ENCODE measurements at regions not wholly inside any gene's neighbourhood (a gene's known extent, or its start where the extent isn't known, plus 50 kb on each side); places are given as distances from the start of the nearest gene placed in this dataset.

- ChIA-PET POLR2A (no interaction called here), CTCF (no interaction called here)
These were observed 332.1 kb upstream of the IGFBP7 start for GRCh38 chr4:57442241-57442640.

GRCh38 chr4:57437649-57438048 lies 327.5 kb upstream of the IGFBP7 start:
- Histone ChIP-seq H3K9me3 (ENCODE audit: control insufficient read depth, insufficient read depth, low read depth, low read length) (no peaks in the 10 kb centered on the region), H3K4me3 (ENCODE audit: low read depth in 2 of 2, low read length in 2 of 2) (no peak overlapping the region), H3K27ac (ENCODE audit: low read length) (no peak overlapping the region), H3K27me3 (ENCODE audit: control insufficient read depth, insufficient read depth, low read length) (no peaks in the 10 kb centered on the region; the same call in 1 of the 2 replicates), H3K36me3 (ENCODE audit: control insufficient read depth, insufficient read depth, low read length) (no peaks in the 10 kb centered on the region), H3K4me1 (ENCODE audit: control insufficient read depth, insufficient read depth, low read length) (no peaks in the 10 kb centered on the region)
- intact Hi-C loops (cut with micrococcal nuclease; ENCODE audit: unreplicated experiment) = no loop called here
- no peak for ATAC-seq
- CTCF ChIA-PET = no interaction called here
- DNase-seq (ENCODE audit: low read depth, low spot score) = no peak
- POLR2A ChIA-PET = no interaction called here
- BruUV-seq (replicated peaks) = no TSS peak
- in situ Hi-C loops (cut with HindIII; ENCODE audit: low pct_unique_long_range_greater_than_20kb, low sequenced_read_pairs) = no loop called here
- TF ChIP-seq REST (IDR thresholded peaks at IDR 0.05; ENCODE audit: insufficient read depth in 1 of 2, low read depth in 2 of 2, low read length in 1 of 2) = peak; percentile 40 to 63; a peak in 3 of 4 replicates
- no peak for TF ChIP-seq SIN3A (IDR thresholded peaks at IDR 0.05; ENCODE audit: borderline replicate concordance, insufficient read depth, low read depth, low read length)
- TF ChIP-seq TCF7L2 (IDR thresholded peaks at IDR 0.05; ENCODE audit: low read depth, low read length) = no peak
- no peak for TF ChIP-seq CTCF (IDR thresholded peaks at IDR 0.05)
- TF ChIP-seq POLR2AphosphoS5 (IDR thresholded peaks at IDR 0.05; ENCODE audit: low read depth, low read length) = no peak

More at GRCh38 chr4:57442241-57442640, 332.1 kb upstream of the IGFBP7 start:
- no peaks in the 10 kb centered on the region for H3K4me1 ChIP-seq (ENCODE audit: control insufficient read depth, insufficient read depth, low read length)
- no peak overlapping the region for H3K4me3 ChIP-seq (ENCODE audit: low read depth in 2 of 2, low read length in 2 of 2)
- H3K9me3 ChIP-seq (ENCODE audit: control insufficient read depth, insufficient read depth, low read depth, low read length) = no peaks in the 10 kb centered on the region
- no peaks in the 10 kb centered on the region for H3K36me3 ChIP-seq (ENCODE audit: control insufficient read depth, insufficient read depth, low read length)
- DNase-seq (ENCODE audit: low read depth, low spot score) (no peak), ATAC-seq (no peak)
- H3K27me3 ChIP-seq (ENCODE audit: control insufficient read depth, insufficient read depth, low read length) = no peaks in the 10 kb centered on the region; the same call in 1 of the 2 replicates
- no peak overlapping the region for H3K27ac ChIP-seq (ENCODE audit: low read length)
- no peak for TF ChIP-seq SIN3A (IDR thresholded peaks at IDR 0.05; ENCODE audit: borderline replicate concordance, insufficient read depth, low read depth, low read length)
- TF ChIP-seq REST (IDR thresholded peaks at IDR 0.05; ENCODE audit: insufficient read depth in 1 of 2, low read depth in 2 of 2, low read length in 1 of 2) = no peak
- TF ChIP-seq CTCF (IDR thresholded peaks at IDR 0.05) = no peak
- TF ChIP-seq TCF7L2 (IDR thresholded peaks at IDR 0.05; ENCODE audit: low read depth, low read length) = no peak
- no peak for TF ChIP-seq POLR2AphosphoS5 (IDR thresholded peaks at IDR 0.05; ENCODE audit: low read depth, low read length)
- no TSS peak for BruUV-seq (replicated peaks)
- intact Hi-C loops (cut with micrococcal nuclease; ENCODE audit: unreplicated experiment) (no loop called here), in situ Hi-C loops (cut with HindIII; ENCODE audit: low pct_unique_long_range_greater_than_20kb, low sequenced_read_pairs) (no loop called here)
